ENCODE measurements at regions not wholly inside any gene's neighbourhood (a gene's known extent, or its start where the extent isn't known, plus 50 kb on each side); places are given as distances from the start of the nearest gene placed in this dataset.

GRCh38 chr15:92709110-92709790, 53.7 kb upstream of the FAM174B start:
- TF ChIP-seq RARB (CRISPR knock-in tag; IDR thresholded peaks at IDR 0.05) (no peak), TOX (CRISPR knock-in tag; IDR thresholded peaks at IDR 0.05; ENCODE audit: borderline replicate concordance) (no peak), ARNTL (CRISPR knock-in tag; IDR thresholded peaks at IDR 0.05; ENCODE audit: borderline replicate concordance, low read depth) (no peak), ZFP30 (CRISPR knock-in tag; IDR thresholded peaks at IDR 0.05) (no peak), PATZ1 (CRISPR knock-in tag; IDR thresholded peaks at IDR 0.05; ENCODE audit: borderline replicate concordance) (no peak), OSR1 (CRISPR knock-in tag; IDR thresholded peaks at IDR 0.05) (no peak), CREB5 (CRISPR knock-in tag; IDR thresholded peaks at IDR 0.05; ENCODE audit: low read depth) (no peak), CSRNP3 (CRISPR knock-in tag; IDR thresholded peaks at IDR 0.05) (no peak), POU6F1 (CRISPR knock-in tag; IDR thresholded peaks at IDR 0.05; ENCODE audit: borderline replicate concordance, low read depth) (no peak)

Measured in SK-N-SH treated with all-trans-retinoic acid at 6 μM for 48 hours (cell line).